ENCODE measurements at regions not wholly inside any gene's neighbourhood (a gene's known extent, or its start where the extent isn't known, plus 50 kb on each side); places are given as distances from the start of the nearest gene placed in this dataset.

DNA sequence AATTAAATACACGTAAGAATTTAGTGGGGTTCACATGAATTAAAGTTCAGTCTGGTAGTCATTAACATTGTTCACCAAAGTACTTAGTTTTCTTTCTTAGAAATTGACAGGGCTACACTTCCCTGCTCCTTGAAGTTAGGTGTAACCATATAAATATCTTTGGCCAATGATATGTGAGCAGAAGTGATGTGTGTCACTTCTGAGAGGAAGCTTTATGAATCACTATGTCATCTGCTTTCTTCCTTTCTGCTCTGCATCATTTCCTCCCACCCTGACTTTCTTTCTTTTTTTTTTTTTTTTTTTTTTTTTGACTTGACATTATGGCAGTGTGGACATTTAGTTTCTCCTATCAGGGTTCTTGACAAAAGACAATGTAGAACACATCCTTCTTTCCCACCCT is 156.2 kb upstream of the COL8A1 start:
- peaks cover 0 to 3% (median 1%) of the 10 kb centered on the region in 4 donors for H3K9me3 ChIP-seq (ENCODE audit: control insufficient read depth in 4 of 4, insufficient read depth in 3 of 4, low read length in 3 of 4)
- no peak overlapping the region for H3K9ac ChIP-seq (ENCODE audit: insufficient read depth in 1 of 2, low read length in 2 of 2)
- H3K27me3 ChIP-seq (ENCODE audit: control insufficient read depth in 3 of 3, insufficient read depth in 3 of 3, low read length in 2 of 3), result no peaks in the 10 kb centered on the region
- ATAC-seq (ENCODE audit: insufficient read depth, low FRiP score) (no peak), DNase-seq (no peak)
- H3K4me1 ChIP-seq (ENCODE audit: control insufficient read depth in 5 of 5, insufficient read depth in 5 of 5, low read length in 5 of 5), result no peaks in the 10 kb centered on the region
- H3K36me3 ChIP-seq (ENCODE audit: control insufficient read depth in 4 of 4, insufficient read depth in 4 of 4, low read length in 4 of 4), result no peaks in the 10 kb centered on the region
- no peak overlapping the region for H3K4me3 ChIP-seq
- TF ChIP-seq, protein P1, sequence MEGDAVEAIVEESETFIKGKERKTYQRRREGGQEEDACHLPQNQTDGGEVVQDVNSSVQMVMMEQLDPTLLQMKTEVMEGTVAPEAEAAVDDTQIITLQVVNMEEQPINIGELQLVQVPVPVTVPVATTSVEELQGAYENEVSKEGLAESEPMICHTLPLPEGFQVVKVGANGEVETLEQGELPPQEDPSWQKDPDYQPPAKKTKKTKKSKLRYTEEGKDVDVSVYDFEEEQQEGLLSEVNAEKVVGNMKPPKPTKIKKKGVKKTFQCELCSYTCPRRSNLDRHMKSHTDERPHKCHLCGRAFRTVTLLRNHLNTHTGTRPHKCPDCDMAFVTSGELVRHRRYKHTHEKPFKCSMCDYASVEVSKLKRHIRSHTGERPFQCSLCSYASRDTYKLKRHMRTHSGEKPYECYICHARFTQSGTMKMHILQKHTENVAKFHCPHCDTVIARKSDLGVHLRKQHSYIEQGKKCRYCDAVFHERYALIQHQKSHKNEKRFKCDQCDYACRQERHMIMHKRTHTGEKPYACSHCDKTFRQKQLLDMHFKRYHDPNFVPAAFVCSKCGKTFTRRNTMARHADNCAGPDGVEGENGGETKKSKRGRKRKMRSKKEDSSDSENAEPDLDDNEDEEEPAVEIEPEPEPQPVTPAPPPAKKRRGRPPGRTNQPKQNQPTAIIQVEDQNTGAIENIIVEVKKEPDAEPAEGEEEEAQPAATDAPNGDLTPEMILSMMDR (IDR thresholded peaks at IDR 0.05; ENCODE audit: control extremely low read depth, extremely low read depth), result no peak
- WGBS, 2 donors, result 90 to 93% methylated on average over 1 of the region's 1 CpG
- no peak overlapping the region for H3K27ac ChIP-seq (ENCODE audit: low read depth in 1 of 2, low read length in 1 of 2)

DNA sequence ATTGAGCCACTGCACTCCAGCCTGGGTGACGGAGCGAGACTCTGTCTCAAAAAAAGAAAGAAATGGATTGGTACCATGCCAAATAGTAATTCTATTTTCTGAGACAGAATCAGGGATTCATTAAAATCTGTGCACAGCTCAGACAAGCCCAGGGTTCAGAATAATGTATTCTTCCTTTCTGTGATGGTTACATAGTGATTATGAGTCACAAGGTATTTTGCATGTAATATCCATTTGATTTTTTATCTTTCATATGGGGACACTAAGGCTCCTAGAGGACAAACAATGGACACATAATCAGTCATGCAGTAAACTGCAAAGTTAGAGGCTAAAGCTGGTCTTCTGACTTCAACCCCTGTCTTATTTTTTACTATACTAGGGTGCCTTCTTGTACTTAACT is 156.8 kb upstream of the COL8A1 start:
- no peak overlapping the region for H3K4me3 ChIP-seq
- 46 to 77% methylated on average over 2 of the region's 2 CpGs for WGBS, 2 donors

DNA sequence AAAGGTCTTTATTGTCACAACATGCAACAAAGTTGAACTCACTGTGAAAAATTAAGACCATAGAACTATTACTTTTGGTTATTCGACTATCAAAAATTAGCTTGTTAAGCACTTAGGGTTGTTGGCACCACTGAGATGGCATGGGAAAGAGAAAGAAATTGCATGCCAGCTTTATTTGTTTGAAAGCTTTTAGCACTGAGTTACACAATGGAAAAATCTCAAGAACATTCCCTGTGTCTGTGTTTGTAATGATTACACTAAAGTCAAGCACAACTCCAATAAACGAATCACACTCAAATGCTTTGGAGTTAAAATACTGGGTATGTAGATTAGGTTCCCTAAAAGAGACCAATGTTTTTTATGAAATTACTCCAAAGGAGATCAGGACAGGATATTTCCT is 158.6 kb upstream of the COL8A1 start:
- no peak overlapping the region for H3K9ac ChIP-seq (ENCODE audit: insufficient read depth in 1 of 2, low read length in 2 of 2)
- TF ChIP-seq, protein P1 (IDR thresholded peaks at IDR 0.05; ENCODE audit: control extremely low read depth, extremely low read depth), result no peak
- WGBS, 2 donors, result 73 to 79% methylated on average over 2 of the region's 2 CpGs
- H3K4me1 ChIP-seq (ENCODE audit: control insufficient read depth in 5 of 5, insufficient read depth in 5 of 5, low read length in 5 of 5), result no peaks in the 10 kb centered on the region
- no peak overlapping the region for H3K27ac ChIP-seq (ENCODE audit: low read depth in 1 of 2, low read length in 1 of 2)
- DNase-seq, result no peak
- no peaks in the 10 kb centered on the region for H3K36me3 ChIP-seq (ENCODE audit: control insufficient read depth in 4 of 4, insufficient read depth in 4 of 4, low read length in 4 of 4)
- H3K4me3 ChIP-seq, result no peak overlapping the region
- no peaks in the 10 kb centered on the region for H3K27me3 ChIP-seq (ENCODE audit: control insufficient read depth in 3 of 3, insufficient read depth in 3 of 3, low read length in 2 of 3)
- peaks cover 0 to 3% (median 1%) of the 10 kb centered on the region in 4 donors for H3K9me3 ChIP-seq (ENCODE audit: control insufficient read depth in 4 of 4, insufficient read depth in 3 of 4, low read length in 3 of 4)
- ATAC-seq (ENCODE audit: insufficient read depth, low FRiP score), result no peak

More for the DNA sequence above, 156.8 kb upstream of the COL8A1 start:
- TF ChIP-seq, protein P1 (IDR thresholded peaks at IDR 0.05; ENCODE audit: control extremely low read depth, extremely low read depth), result no peak
- H3K36me3 ChIP-seq (ENCODE audit: control insufficient read depth in 4 of 4, insufficient read depth in 4 of 4, low read length in 4 of 4), result no peaks in the 10 kb centered on the region
- ATAC-seq (ENCODE audit: insufficient read depth, low FRiP score), result no peak
- no peak overlapping the region for H3K27ac ChIP-seq (ENCODE audit: low read depth in 1 of 2, low read length in 1 of 2)
- no peaks in the 10 kb centered on the region for H3K4me1 ChIP-seq (ENCODE audit: control insufficient read depth in 5 of 5, insufficient read depth in 5 of 5, low read length in 5 of 5)
- H3K9ac ChIP-seq (ENCODE audit: insufficient read depth in 1 of 2, low read length in 2 of 2), result no peak overlapping the region
- H3K27me3 ChIP-seq (ENCODE audit: control insufficient read depth in 3 of 3, insufficient read depth in 3 of 3, low read length in 2 of 3), result no peaks in the 10 kb centered on the region
- peaks cover 0 to 3% (median 1%) of the 10 kb centered on the region in 4 donors for H3K9me3 ChIP-seq (ENCODE audit: control insufficient read depth in 4 of 4, insufficient read depth in 3 of 4, low read length in 3 of 4)
- DNase-seq, result no peak

DNA sequence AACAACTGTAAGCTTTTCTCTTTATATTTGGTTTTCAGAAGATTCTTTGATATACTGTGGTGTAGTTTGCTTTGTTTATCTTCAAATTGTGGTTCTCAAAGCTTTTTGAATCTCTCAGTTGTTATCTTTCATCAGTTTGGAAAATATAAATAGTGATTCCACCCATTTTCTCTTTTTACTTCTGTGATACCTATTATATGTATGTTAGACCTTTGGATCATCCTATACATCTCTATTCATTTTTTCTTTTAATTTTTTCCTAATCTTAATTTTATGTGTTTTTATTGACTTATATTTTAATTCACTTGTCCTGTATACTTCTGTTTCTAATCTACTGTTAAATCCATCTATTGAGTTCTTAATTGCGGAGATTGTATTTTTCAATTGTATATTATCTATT is 160.7 kb upstream of the COL8A1 start:
- ATAC-seq (ENCODE audit: insufficient read depth, low FRiP score) (no peak), DNase-seq (no peak)
- TF ChIP-seq, protein P1 (IDR thresholded peaks at IDR 0.05; ENCODE audit: control extremely low read depth, extremely low read depth), result no peak
- Histone ChIP-seq H3K36me3 (ENCODE audit: control insufficient read depth in 4 of 4, insufficient read depth in 4 of 4, low read length in 4 of 4) (no peaks in the 10 kb centered on the region), H3K4me1 (ENCODE audit: control insufficient read depth in 5 of 5, insufficient read depth in 5 of 5, low read length in 5 of 5) (no peaks in the 10 kb centered on the region), H3K27me3 (ENCODE audit: control insufficient read depth in 3 of 3, insufficient read depth in 3 of 3, low read length in 2 of 3) (no peaks in the 10 kb centered on the region), H3K9me3 (ENCODE audit: control insufficient read depth in 4 of 4, insufficient read depth in 3 of 4, low read length in 3 of 4) (peaks cover 0 to 3% (median 1%) of the 10 kb centered on the region in 4 donors), H3K9ac (ENCODE audit: insufficient read depth in 1 of 2, low read length in 2 of 2) (no peak overlapping the region), H3K4me3 (no peak overlapping the region), H3K27ac (ENCODE audit: low read depth in 1 of 2, low read length in 1 of 2) (no peak overlapping the region)
- WGBS, 2 donors, result 95% methylated on average over 1 of the region's 1 CpG

All from lung (tissue), 11 donors.